Duodenal mucosa (tissue), 2 donors: ENCODE measurements at regions not wholly inside any gene's neighbourhood (a gene's known extent, or its start where the extent isn't known, plus 50 kb on each side); places are given as distances from the start of the nearest gene placed in this dataset.

Source experiments
- H3K27ac ChIP-seq: one replicate; pipeline ENCODE4 v1.7.0; 2013; ENCODE audit warnings: low read depth, low read length
- H3K27me3 ChIP-seq, 2 donors: one replicate each; pipeline ENCODE4 v1.7.0; 2013; ENCODE audit warnings: low read length in 2 of 2, control low read depth in 1 of 2; ENCODE audit not compliant: insufficient read depth in 2 of 2, control insufficient read depth in 1 of 2
- H3K36me3 ChIP-seq, 2 donors: one replicate each; pipeline ENCODE4 v1.7.0; 2013; ENCODE audit warnings: low read length in 2 of 2, control low read depth in 1 of 2; ENCODE audit not compliant: insufficient read depth in 2 of 2, control insufficient read depth in 1 of 2
- H3K4me1 ChIP-seq, 2 donors: one replicate each; pipeline ENCODE4 v1.7.0; 2013; ENCODE audit warnings: low read length in 2 of 2, control low read depth in 1 of 2; ENCODE audit not compliant: insufficient read depth in 2 of 2, control insufficient read depth in 1 of 2
- H3K4me3 ChIP-seq, 2 donors: one replicate each; pipeline ENCODE4 v1.7.0; 2013; ENCODE audit warnings: low read length in 2 of 2, low read depth in 1 of 2
- H3K9ac ChIP-seq, 2 donors: one replicate each; pipeline ENCODE4 v1.7.0; 2013; ENCODE audit warnings: low read length in 2 of 2, low read depth in 1 of 2
- H3K9me3 ChIP-seq, 2 donors: one replicate each; pipeline ENCODE4 v1.7.0; 2013; ENCODE audit warnings: low read length in 2 of 2, control low read depth in 1 of 2; ENCODE audit not compliant: control insufficient read depth in 1 of 2

GRCh38 chr6:98016565-98016964 is 733.5 kb upstream of the MMS22L start:
- no peaks in the 10 kb centered on the region for H3K36me3 ChIP-seq

GRCh38 chr6:98020222-98020621 is 737.2 kb upstream of the MMS22L start:
- H3K27ac ChIP-seq, result no peak overlapping the region
- H3K4me3 ChIP-seq, result no peak overlapping the region
- no peaks in the 10 kb centered on the region for H3K9me3 ChIP-seq
- H3K4me1 ChIP-seq, result no peaks in the 10 kb centered on the region
- H3K36me3 ChIP-seq, result no peaks in the 10 kb centered on the region
- no peaks in the 10 kb centered on the region for H3K27me3 ChIP-seq
- H3K9ac ChIP-seq, result no peak overlapping the region

More at GRCh38 chr6:98016565-98016964, 733.5 kb upstream of the MMS22L start:
- Histone ChIP-seq H3K4me1 (no peaks in the 10 kb centered on the region), H3K9me3 (no peaks in the 10 kb centered on the region), H3K9ac (no peak overlapping the region), H3K27ac (no peak overlapping the region), H3K4me3 (no peak overlapping the region), H3K27me3 (no peaks in the 10 kb centered on the region)

GRCh38 chr6:98024359-98024758 is 741.3 kb upstream of the MMS22L start:
- Histone ChIP-seq H3K9me3 (no peaks in the 10 kb centered on the region), H3K27me3 (no peaks in the 10 kb centered on the region), H3K4me3 (no peak overlapping the region), H3K27ac (no peak overlapping the region), H3K4me1 (no peaks in the 10 kb centered on the region), H3K36me3 (no peaks in the 10 kb centered on the region), H3K9ac (no peak overlapping the region)

GRCh38 chr6:98027898-98028297 is 744.9 kb upstream of the MMS22L start:
- H3K4me1 ChIP-seq, result no peaks in the 10 kb centered on the region
- H3K27ac ChIP-seq, result no peak overlapping the region
- no peaks in the 10 kb centered on the region for H3K9me3 ChIP-seq
- no peak overlapping the region for H3K4me3 ChIP-seq
- no peaks in the 10 kb centered on the region for H3K27me3 ChIP-seq
- no peak overlapping the region for H3K9ac ChIP-seq
- H3K36me3 ChIP-seq, result no peaks in the 10 kb centered on the region

GRCh38 chr6:98033617-98034016 is 750.6 kb upstream of the MMS22L start:
- no peak overlapping the region for H3K4me3 ChIP-seq
- H3K27ac ChIP-seq, result no peak overlapping the region
- no peaks in the 10 kb centered on the region for H3K27me3 ChIP-seq
- no peak overlapping the region for H3K9ac ChIP-seq
- H3K4me1 ChIP-seq, result no peaks in the 10 kb centered on the region
- no peaks in the 10 kb centered on the region for H3K36me3 ChIP-seq
- H3K9me3 ChIP-seq, result no peaks in the 10 kb centered on the region

- Histone ChIP-seq H3K9me3 (no peaks in the 10 kb centered on the region), H3K27ac (no peak overlapping the region), H3K36me3 (no peaks in the 10 kb centered on the region), H3K27me3 (no peaks in the 10 kb centered on the region), H3K4me1 (no peaks in the 10 kb centered on the region), H3K9ac (no peak overlapping the region), H3K4me3 (no peak overlapping the region)
These were observed 753.4 kb upstream of the MMS22L start for GRCh38 chr6:98036344-98036923.

GRCh38 chr6:98037571-98037970 is 754.6 kb upstream of the MMS22L start:
- no peaks in the 10 kb centered on the region for H3K36me3 ChIP-seq
- H3K4me1 ChIP-seq, result no peaks in the 10 kb centered on the region
- H3K4me3 ChIP-seq, result no peak overlapping the region
- H3K9ac ChIP-seq, result no peak overlapping the region
- no peak overlapping the region for H3K27ac ChIP-seq
- H3K27me3 ChIP-seq, result no peaks in the 10 kb centered on the region
- H3K9me3 ChIP-seq, result no peaks in the 10 kb centered on the region

GRCh38 chr6:98039443-98039842 is 756.4 kb upstream of the MMS22L start:
- Histone ChIP-seq H3K4me3 (no peak overlapping the region), H3K9me3 (no peaks in the 10 kb centered on the region), H3K4me1 (no peaks in the 10 kb centered on the region), H3K27ac (no peak overlapping the region), H3K27me3 (no peaks in the 10 kb centered on the region), H3K9ac (no peak overlapping the region), H3K36me3 (no peaks in the 10 kb centered on the region)

- no peak overlapping the region for H3K4me3 ChIP-seq
These were observed 757.0 kb upstream of the MMS22L start for GRCh38 chr6:98039904-98040607.

GRCh38 chr6:98041056-98041455 is 758.0 kb upstream of the MMS22L start:
- H3K4me3 ChIP-seq, result no peak overlapping the region
- H3K4me1 ChIP-seq, result no peaks in the 10 kb centered on the region
- H3K36me3 ChIP-seq, result no peaks in the 10 kb centered on the region
- H3K9ac ChIP-seq, result no peak overlapping the region
- no peaks in the 10 kb centered on the region for H3K27me3 ChIP-seq
- H3K27ac ChIP-seq, result no peak overlapping the region
- H3K9me3 ChIP-seq, result no peaks in the 10 kb centered on the region

More at GRCh38 chr6:98039904-98040607, 757.0 kb upstream of the MMS22L start:
- H3K27me3 ChIP-seq, result no peaks in the 10 kb centered on the region
- no peaks in the 10 kb centered on the region for H3K9me3 ChIP-seq
- no peak overlapping the region for H3K27ac ChIP-seq
- H3K36me3 ChIP-seq, result no peaks in the 10 kb centered on the region
- H3K9ac ChIP-seq, result no peak overlapping the region
- no peaks in the 10 kb centered on the region for H3K4me1 ChIP-seq
